Mucosa of rectum (tissue), 2 donors: ENCODE measurements at regions not wholly inside any gene's neighbourhood (a gene's known extent, or its start where the extent isn't known, plus 50 kb on each side); places are given as distances from the start of the nearest gene placed in this dataset.
"Not testable (repeated sequence)": the region's sequence is repeated elsewhere in the genome, so short reads cannot be mapped to it uniquely, and the experiment has no call there.

Experiments
- H3K27ac ChIP-seq, 2 donors: one replicate each; pipeline ENCODE4 v1.7.0; 2013; ENCODE audit warnings: inconsistent platforms in 2 of 2, low read depth in 2 of 2, low read length in 2 of 2
- H3K27me3 ChIP-seq, 2 donors: one replicate each; pipeline ENCODE4 v1.7.0; 2013; ENCODE audit warnings: low read length in 2 of 2; ENCODE audit not compliant: control insufficient read depth in 2 of 2, insufficient read depth in 2 of 2
- H3K36me3 ChIP-seq, 2 donors: one replicate each; pipeline ENCODE4 v1.7.0; 2013; ENCODE audit warnings: low read length in 2 of 2; ENCODE audit not compliant: control insufficient read depth in 2 of 2, insufficient read depth in 2 of 2
- H3K4me1 ChIP-seq, 2 donors: one replicate each; pipeline ENCODE4 v1.7.0; 2013; ENCODE audit warnings: low read length in 2 of 2, mild to moderate bottlenecking in 1 of 2; ENCODE audit not compliant: control insufficient read depth in 2 of 2, insufficient read depth in 2 of 2
- H3K4me3 ChIP-seq, 2 donors: one replicate each; pipeline ENCODE4 v1.7.0; 2013; ENCODE audit warnings: low read length in 2 of 2
- H3K9ac ChIP-seq, 2 donors: one replicate each; pipeline ENCODE4 v1.7.0; 2013; ENCODE audit warnings: low read length in 2 of 2, low read depth in 1 of 2, mild to moderate bottlenecking in 1 of 2
- H3K9me3 ChIP-seq, 2 donors: one replicate each; pipeline ENCODE4 v1.7.0; 2013; ENCODE audit warnings: low read length in 2 of 2; ENCODE audit not compliant: control insufficient read depth in 2 of 2
- donor health status: healthy.
- donor health status: Normal muscosa, but diverticular disease.

- no peaks in the 10 kb centered on the region for H3K9me3 ChIP-seq
- H3K27ac ChIP-seq: peak overlapping the region; percentile 44 to 47
- H3K27me3 ChIP-seq: no peaks in the 10 kb centered on the region
- no peak overlapping the region for H3K4me3 ChIP-seq
- H3K9ac ChIP-seq: no peak overlapping the region
- H3K36me3 ChIP-seq: no peaks in the 10 kb centered on the region
- no peaks in the 10 kb centered on the region for H3K4me1 ChIP-seq
Observed at GRCh38 chr18:60248336-60249330, 123.9 kb downstream of the MC4R start.

GRCh38 chr18:60247103-60247502, 125.5 kb downstream of the MC4R start:
- no peaks in the 10 kb centered on the region for H3K36me3 ChIP-seq
- no peak overlapping the region for H3K27ac ChIP-seq
- H3K4me3 ChIP-seq: no peak overlapping the region
- H3K4me1 ChIP-seq: no peaks in the 10 kb centered on the region
- H3K9ac ChIP-seq: no peak overlapping the region
- H3K27me3 ChIP-seq: no peaks in the 10 kb centered on the region
- H3K9me3 ChIP-seq: no peaks in the 10 kb centered on the region

GRCh38 chr18:60246606-60247005, 126.0 kb downstream of the MC4R start:
- no peak overlapping the region for H3K27ac ChIP-seq
- no peaks in the 10 kb centered on the region for H3K27me3 ChIP-seq
- no peaks in the 10 kb centered on the region for H3K9me3 ChIP-seq
- H3K36me3 ChIP-seq: no peaks in the 10 kb centered on the region
- no peak overlapping the region for H3K9ac ChIP-seq
- H3K4me1 ChIP-seq: no peaks in the 10 kb centered on the region
- H3K4me3 ChIP-seq: no peak overlapping the region

GRCh38 chr18:60245096-60245495, 127.5 kb downstream of the MC4R start:
- Histone ChIP-seq H3K27ac (no peak overlapping the region), H3K9me3 (no peaks in the 10 kb centered on the region), H3K27me3 (no peaks in the 10 kb centered on the region), H3K9ac (no peak overlapping the region), H3K4me1 (no peaks in the 10 kb centered on the region), H3K4me3 (no peak overlapping the region), H3K36me3 (no peaks in the 10 kb centered on the region)

- not testable (repeated sequence) for H3K9ac ChIP-seq, H3K4me1 ChIP-seq, H3K27ac ChIP-seq, H3K36me3 ChIP-seq, H3K4me3 ChIP-seq, H3K9me3 ChIP-seq, H3K27me3 ChIP-seq
Observed at GRCh38 chr18:60239024-60239710, 133.4 kb downstream of the MC4R start.

GRCh38 chr18:60235164-60235563, 137.4 kb downstream of the MC4R start:
- H3K36me3 ChIP-seq: no peaks in the 10 kb centered on the region
- H3K9ac ChIP-seq: no peak overlapping the region
- H3K27me3 ChIP-seq: no peaks in the 10 kb centered on the region
- no peak overlapping the region for H3K4me3 ChIP-seq
- no peak overlapping the region for H3K27ac ChIP-seq
- no peaks in the 10 kb centered on the region for H3K9me3 ChIP-seq
- no peaks in the 10 kb centered on the region for H3K4me1 ChIP-seq

GRCh38 chr18:60232541-60232940, 140.0 kb downstream of the MC4R start:
- Histone ChIP-seq H3K4me1 (no peaks in the 10 kb centered on the region), H3K36me3 (no peaks in the 10 kb centered on the region), H3K27ac (no peak overlapping the region), H3K9ac (no peak overlapping the region), H3K27me3 (no peaks in the 10 kb centered on the region), H3K9me3 (no peaks in the 10 kb centered on the region), H3K4me3 (no peak overlapping the region)

- no peaks in the 10 kb centered on the region for H3K27me3 ChIP-seq
- H3K36me3 ChIP-seq: no peaks in the 10 kb centered on the region
- H3K4me1 ChIP-seq: no peaks in the 10 kb centered on the region
- no peak overlapping the region for H3K27ac ChIP-seq
- H3K9ac ChIP-seq: no peak overlapping the region
- no peak overlapping the region for H3K4me3 ChIP-seq
- no peaks in the 10 kb centered on the region for H3K9me3 ChIP-seq
Observed at GRCh38 chr18:60228609-60229595, 143.7 kb downstream of the MC4R start.

- H3K9me3 ChIP-seq: no peaks in the 10 kb centered on the region
- H3K36me3 ChIP-seq: no peaks in the 10 kb centered on the region
- H3K27me3 ChIP-seq: no peaks in the 10 kb centered on the region
- no peak overlapping the region for H3K9ac ChIP-seq
- no peak overlapping the region for H3K27ac ChIP-seq
- no peak overlapping the region for H3K4me3 ChIP-seq
- no peaks in the 10 kb centered on the region for H3K4me1 ChIP-seq
Observed at GRCh38 chr18:60215432-60215831, 157.1 kb downstream of the MC4R start.
